ENCODE measurements at regions not wholly inside any gene's neighbourhood (a gene's known extent, or its start where the extent isn't known, plus 50 kb on each side); places are given as distances from the start of the nearest gene placed in this dataset.

DNA sequence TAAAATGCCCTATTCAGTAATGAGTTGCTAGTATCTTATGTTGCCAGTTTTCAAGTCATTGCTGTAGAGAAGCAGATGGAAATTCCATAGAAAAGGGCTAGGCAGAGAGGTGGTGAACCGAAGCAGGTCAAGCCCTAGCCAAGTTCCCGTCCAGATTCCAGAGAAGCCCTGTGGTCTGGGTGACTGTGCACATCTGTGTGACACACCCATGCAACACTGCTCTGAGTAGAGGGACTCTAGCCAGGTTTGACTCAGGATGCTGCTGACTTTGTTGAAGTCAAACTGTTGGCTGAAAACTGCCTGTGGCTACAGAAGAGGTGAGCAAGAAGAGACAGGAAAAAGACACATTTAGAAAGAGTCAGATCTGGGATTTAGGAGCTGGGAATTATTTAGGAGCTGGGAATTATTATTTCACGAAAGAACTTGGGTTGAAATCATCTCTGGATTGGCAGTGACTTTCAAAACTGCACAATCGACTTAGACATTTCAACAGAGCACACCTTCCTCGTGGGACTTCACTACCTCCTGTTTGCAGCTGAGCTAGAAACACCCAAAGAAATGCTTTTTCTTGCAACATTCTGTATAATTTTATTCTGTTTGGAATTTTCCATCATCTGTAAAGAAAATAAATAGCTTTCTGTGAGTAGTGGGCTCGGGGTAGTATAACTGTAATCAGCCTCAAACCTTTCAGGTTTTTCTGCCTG lies 149.1 kb upstream of the PRKCQ start:
- H3K27me3 ChIP-seq (replicated peaks in 1 of 7), result peaks cover 0 to 79% (median 6%) of the 10 kb centered on the region in 7 donors
- DNase-seq, result no peak
- no peaks in the 10 kb centered on the region for H3K4me1 ChIP-seq
- H3K4me3 ChIP-seq, result no peak overlapping the region
- TF ChIP-seq POLR2AphosphoS5 (IDR thresholded peaks at IDR 0.05) (no peak), POLR2A (IDR thresholded peaks at IDR 0.05) (no peak)
- TF ChIP-seq, protein P1, sequence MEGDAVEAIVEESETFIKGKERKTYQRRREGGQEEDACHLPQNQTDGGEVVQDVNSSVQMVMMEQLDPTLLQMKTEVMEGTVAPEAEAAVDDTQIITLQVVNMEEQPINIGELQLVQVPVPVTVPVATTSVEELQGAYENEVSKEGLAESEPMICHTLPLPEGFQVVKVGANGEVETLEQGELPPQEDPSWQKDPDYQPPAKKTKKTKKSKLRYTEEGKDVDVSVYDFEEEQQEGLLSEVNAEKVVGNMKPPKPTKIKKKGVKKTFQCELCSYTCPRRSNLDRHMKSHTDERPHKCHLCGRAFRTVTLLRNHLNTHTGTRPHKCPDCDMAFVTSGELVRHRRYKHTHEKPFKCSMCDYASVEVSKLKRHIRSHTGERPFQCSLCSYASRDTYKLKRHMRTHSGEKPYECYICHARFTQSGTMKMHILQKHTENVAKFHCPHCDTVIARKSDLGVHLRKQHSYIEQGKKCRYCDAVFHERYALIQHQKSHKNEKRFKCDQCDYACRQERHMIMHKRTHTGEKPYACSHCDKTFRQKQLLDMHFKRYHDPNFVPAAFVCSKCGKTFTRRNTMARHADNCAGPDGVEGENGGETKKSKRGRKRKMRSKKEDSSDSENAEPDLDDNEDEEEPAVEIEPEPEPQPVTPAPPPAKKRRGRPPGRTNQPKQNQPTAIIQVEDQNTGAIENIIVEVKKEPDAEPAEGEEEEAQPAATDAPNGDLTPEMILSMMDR (IDR thresholded peaks at IDR 0.05 in 8 of 11, conservative IDR thresholded peaks at IDR 0.05 in 3 of 11), result no peak
- H3K36me3 ChIP-seq, result no peaks in the 10 kb centered on the region
- intact Hi-C loops (cut with DNase I; ENCODE audit: low total_unique reads), result no loop called here
- H3K9me3 ChIP-seq, result no peaks in the 10 kb centered on the region
- H3K27ac ChIP-seq, result no peak overlapping the region
- WGBS, 5 donors, result 58 to 84% (median 62%) methylated on average over 6 of the region's 6 CpGs

DNA sequence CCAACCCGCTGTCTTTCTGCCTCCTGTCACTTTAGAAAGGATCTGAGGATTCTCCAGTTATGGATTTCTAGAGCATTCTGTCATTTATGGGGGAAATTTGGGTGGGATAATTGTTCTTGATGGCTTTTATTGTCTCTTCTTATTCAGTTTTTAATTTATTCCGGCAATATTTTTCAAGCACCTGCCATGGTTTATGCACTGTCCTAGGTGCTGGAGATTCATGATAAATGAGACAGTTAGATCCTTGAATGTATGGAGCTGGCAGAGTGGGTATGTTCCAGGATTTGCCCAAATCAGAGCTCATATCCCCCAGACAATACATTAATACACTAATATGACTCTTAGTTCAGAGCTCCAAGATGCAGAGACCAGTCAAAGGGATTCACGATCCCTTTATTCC lies 146.8 kb upstream of the PRKCQ start:
- WGBS, 5 donors, result 90 to 97% (median 93%) methylated on average over 3 of the region's 3 CpGs
- TF ChIP-seq, protein P1 (IDR thresholded peaks at IDR 0.05 in 8 of 11, conservative IDR thresholded peaks at IDR 0.05 in 3 of 11), result no peak
- TF ChIP-seq POLR2AphosphoS5 (IDR thresholded peaks at IDR 0.05), result no peak
- no peak for TF ChIP-seq POLR2A (IDR thresholded peaks at IDR 0.05)

DNA sequence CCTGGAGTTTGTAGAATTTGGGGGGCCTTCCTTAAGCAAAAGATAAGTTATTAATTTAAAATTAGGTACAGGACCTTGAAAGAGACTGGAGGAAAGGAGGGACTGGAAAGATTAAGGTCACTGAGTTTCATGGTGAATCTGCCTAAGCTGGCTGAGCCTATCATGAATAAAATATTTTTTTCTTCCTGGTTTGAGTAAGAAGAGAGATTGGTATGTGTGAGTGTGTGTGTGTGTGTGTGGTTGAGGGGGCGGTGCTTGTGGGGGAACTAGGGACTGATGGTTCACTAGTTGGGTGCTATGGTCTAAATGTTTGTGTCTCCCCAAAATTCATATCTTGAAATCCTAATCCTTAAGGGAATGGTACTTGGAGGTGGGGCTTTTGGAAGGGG lies 142.5 kb upstream of the PRKCQ start:
- Histone ChIP-seq H3K27ac (no peak overlapping the region), H3K9me3 (peaks cover 0 to 6% (median 0%) of the 10 kb centered on the region in 8 donors), H3K27me3 (replicated peaks in 1 of 7) (peaks cover 0 to 69% (median 12%) of the 10 kb centered on the region in 7 donors), H3K4me1 (peaks cover 0 to 6% (median 0%) of the 10 kb centered on the region in 6 donors), H3K36me3 (no peaks in the 10 kb centered on the region), H3K4me3 (no peak overlapping the region)
- DNase-seq, result no peak
- intact Hi-C loops (cut with DNase I; ENCODE audit: low total_unique reads), result no loop called here
- TF ChIP-seq POLR2A (IDR thresholded peaks at IDR 0.05) (no peak), POLR2AphosphoS5 (IDR thresholded peaks at IDR 0.05) (no peak)
- TF ChIP-seq, protein P1 (IDR thresholded peaks at IDR 0.05 in 8 of 11, conservative IDR thresholded peaks at IDR 0.05 in 3 of 11), result no peak
- WGBS, 5 donors, result 69 to 90% (median 84%) methylated on average over 1 of the region's 1 CpG

More for the DNA sequence above, 146.8 kb upstream of the PRKCQ start:
- peaks cover 0 to 92% (median 6%) of the 10 kb centered on the region in 7 donors for H3K27me3 ChIP-seq (replicated peaks in 1 of 7)
- H3K36me3 ChIP-seq, result no peaks in the 10 kb centered on the region
- H3K4me3 ChIP-seq, result no peak overlapping the region
- no peaks in the 10 kb centered on the region for H3K9me3 ChIP-seq
- H3K27ac ChIP-seq, result no peak overlapping the region
- no peak for DNase-seq
- peaks cover 0 to 5% (median 0%) of the 10 kb centered on the region in 6 donors for H3K4me1 ChIP-seq
- intact Hi-C loops (cut with DNase I; ENCODE audit: low total_unique reads), result no loop called here

DNA sequence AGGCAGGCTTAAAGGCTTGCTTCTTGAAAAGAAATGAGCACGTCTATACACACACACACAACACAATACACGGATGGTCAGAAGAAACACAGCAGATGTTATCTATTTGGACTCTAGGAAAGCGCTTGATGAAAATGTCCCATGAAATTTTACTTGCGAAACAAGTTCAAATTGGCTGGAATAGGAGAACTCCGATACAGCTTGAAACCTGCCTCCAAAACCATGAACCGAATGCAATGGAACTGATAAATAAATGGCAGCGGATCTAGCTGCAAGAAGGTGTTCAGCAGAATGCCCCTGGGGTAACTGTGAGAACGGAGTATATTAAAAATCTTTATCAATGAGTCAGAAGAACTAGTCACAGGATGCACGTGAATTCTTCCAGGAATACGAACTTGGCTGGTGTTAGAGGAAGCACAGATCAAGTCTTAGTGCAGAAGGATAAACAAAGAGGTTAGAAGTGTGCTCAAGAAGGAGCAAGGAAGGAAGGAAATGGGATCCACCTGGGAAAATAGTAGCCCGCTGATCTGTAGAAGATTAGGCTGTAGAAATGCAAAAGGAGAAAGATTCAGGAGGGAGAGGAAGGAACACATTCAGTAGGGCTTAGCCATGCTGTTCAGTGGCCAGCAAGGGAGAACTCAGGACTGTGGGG lies 142.0 kb upstream of the PRKCQ start:
- Histone ChIP-seq H3K36me3 (no peaks in the 10 kb centered on the region), H3K27ac (peak overlapping the region in 2 of 8 donors; percentile 39 to 48), H3K27me3 (replicated peaks in 1 of 7) (peaks cover 0 to 63% (median 9%) of the 10 kb centered on the region in 7 donors), H3K4me1 (peaks cover 0 to 6% (median 0%) of the 10 kb centered on the region in 6 donors), H3K9me3 (peaks cover 0 to 6% (median 0%) of the 10 kb centered on the region in 8 donors), H3K4me3 (no peak overlapping the region)
- DNase-seq, result no peak
- TF ChIP-seq, protein P1 (IDR thresholded peaks at IDR 0.05 in 8 of 11, conservative IDR thresholded peaks at IDR 0.05 in 3 of 11), result no peak
- no peak for TF ChIP-seq POLR2AphosphoS5 (IDR thresholded peaks at IDR 0.05)
- no peak for TF ChIP-seq POLR2A (IDR thresholded peaks at IDR 0.05)
- 55 to 60% (median 57%) methylated on average over 11 of the region's 11 CpGs for WGBS, 5 donors
- intact Hi-C loops (cut with DNase I; ENCODE audit: low total_unique reads), result no loop called here
